ENCODE measurements at regions not wholly inside any gene's neighbourhood (a gene's known extent, or its start where the extent isn't known, plus 50 kb on each side); places are given as distances from the start of the nearest gene placed in this dataset.

DNA sequence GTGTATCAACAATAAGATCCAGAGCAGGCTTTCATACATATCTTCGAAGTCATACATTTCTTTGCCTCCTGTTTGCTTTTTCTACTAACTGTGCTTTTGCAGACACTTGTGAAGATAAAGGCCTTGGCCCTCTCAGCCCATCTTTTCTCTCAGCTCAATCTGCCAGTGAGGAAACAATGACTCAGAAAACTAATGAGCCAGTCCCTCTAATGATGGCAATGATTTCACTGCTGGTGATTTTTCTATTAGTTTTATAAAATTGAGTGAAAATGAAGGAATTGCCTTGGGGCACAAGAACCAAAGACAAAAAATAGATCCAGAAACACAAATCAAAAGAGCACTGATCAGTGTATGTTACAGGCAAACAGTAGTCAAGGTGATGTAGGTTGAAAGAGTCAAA lies 167.7 kb upstream of the PPP2R2B start:
- Histone ChIP-seq H2AFZ (ENCODE audit: low read depth, low read length) (no peak overlapping the region), H3K36me3 (ENCODE audit: insufficient read depth, low read length) (no peaks in the 10 kb centered on the region), H3K4me1 (ENCODE audit: insufficient read depth, low read length) (no peaks in the 10 kb centered on the region), H3K27me3 (ENCODE audit: insufficient read depth, low read length) (no peaks in the 10 kb centered on the region), H3K4me3 (ENCODE audit: low read length) (no peak overlapping the region), H3K9me3 (ENCODE audit: low read length) (no peaks in the 10 kb centered on the region)

DNA sequence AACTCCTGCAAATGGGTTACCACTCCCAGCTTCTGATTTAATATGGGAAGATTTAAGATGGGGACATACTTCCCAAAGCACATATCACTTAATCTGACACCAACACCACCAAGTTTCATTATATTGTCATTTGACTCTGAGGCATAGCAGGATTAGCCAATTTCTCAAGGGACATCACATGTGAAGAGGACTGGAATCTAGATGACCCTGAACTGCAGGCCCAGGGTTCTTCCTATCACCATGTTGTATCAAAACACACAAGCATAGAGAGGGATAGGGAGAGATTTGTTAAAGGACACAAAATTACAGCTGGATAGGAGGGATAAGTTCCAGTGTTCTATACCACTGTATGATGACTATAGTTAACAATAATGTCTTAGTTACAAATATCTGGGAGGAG lies 168.3 kb upstream of the PPP2R2B start:
- Histone ChIP-seq H3K4me1 (ENCODE audit: insufficient read depth, low read length) (no peaks in the 10 kb centered on the region), H3K27me3 (ENCODE audit: insufficient read depth, low read length) (no peaks in the 10 kb centered on the region), H3K9me3 (ENCODE audit: low read length) (no peaks in the 10 kb centered on the region), H2AFZ (ENCODE audit: low read depth, low read length) (no peak overlapping the region), H3K36me3 (ENCODE audit: insufficient read depth, low read length) (no peaks in the 10 kb centered on the region), H3K4me3 (ENCODE audit: low read length) (no peak overlapping the region)

DNA sequence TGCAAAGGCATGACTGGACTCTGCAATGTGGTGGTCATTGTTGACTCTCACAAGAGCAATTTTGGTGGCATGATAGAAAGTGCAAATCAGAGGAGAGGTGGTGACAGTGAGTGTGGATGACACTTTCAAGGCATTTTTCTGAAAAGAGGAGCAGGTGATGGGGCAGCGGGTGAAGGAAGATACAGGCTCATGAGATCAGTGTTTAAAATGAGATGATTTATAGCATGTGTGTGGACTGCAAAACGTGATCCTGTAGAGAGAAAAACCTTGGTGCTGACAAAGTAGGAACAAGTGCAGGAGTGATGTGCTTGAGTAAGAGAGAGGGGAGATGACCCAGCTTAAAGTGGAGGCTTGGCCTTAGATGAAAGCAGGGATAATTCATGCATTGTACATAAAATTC lies 171.2 kb upstream of the PPP2R2B start:
- Histone ChIP-seq H3K27me3 (ENCODE audit: insufficient read depth, low read length) (peaks cover under 1% of the 10 kb centered on the region), H3K9me3 (ENCODE audit: low read length) (no peaks in the 10 kb centered on the region), H3K4me3 (ENCODE audit: low read length) (no peak overlapping the region), H3K4me1 (ENCODE audit: insufficient read depth, low read length) (no peaks in the 10 kb centered on the region), H2AFZ (ENCODE audit: low read depth, low read length) (no peak overlapping the region), H3K36me3 (ENCODE audit: insufficient read depth, low read length) (no peaks in the 10 kb centered on the region)

DNA sequence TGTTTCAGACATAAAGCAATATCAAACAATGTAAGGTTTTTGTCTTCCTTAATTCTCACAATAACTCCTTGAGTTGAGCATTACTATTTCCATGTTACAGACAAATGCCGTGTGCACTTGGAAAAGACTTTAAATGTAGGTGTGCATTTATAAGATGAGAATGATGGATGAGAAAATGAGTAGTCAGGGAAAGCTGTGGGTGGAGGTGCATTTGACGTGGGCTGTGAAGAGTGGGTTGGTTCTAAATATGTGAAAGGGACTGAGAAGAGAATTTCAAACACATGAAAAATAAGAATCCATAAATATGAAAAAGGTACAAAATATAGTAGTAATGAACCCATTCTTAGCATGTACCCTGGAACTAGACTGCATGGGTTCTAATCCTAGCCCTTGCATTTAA lies 171.6 kb upstream of the PPP2R2B start:
- Histone ChIP-seq H2AFZ (ENCODE audit: low read depth, low read length) (no peak overlapping the region), H3K4me1 (ENCODE audit: insufficient read depth, low read length) (no peaks in the 10 kb centered on the region), H3K36me3 (ENCODE audit: insufficient read depth, low read length) (no peaks in the 10 kb centered on the region), H3K9me3 (ENCODE audit: low read length) (no peaks in the 10 kb centered on the region), H3K27me3 (ENCODE audit: insufficient read depth, low read length) (peaks cover 5% of the 10 kb centered on the region), H3K4me3 (ENCODE audit: low read length) (no peak overlapping the region)

DNA sequence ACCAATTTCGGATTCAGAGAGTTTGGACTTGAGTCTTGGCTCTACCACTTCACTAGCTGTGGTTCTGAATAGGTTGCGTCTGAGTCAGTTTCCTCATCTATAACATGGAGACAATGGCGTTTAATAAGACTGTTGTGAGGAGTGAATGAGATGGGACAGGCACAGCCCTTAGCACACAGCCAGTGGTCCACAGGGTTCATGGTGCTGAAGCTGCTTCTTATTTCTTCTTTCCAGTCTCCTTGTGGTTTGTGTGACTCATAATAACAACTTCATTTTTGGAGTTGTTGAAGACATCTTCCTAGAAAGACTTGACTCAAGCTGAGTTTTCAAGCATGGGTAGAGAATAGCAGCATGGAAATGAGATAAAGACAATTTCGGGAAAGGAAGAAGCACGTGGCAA lies 172.6 kb upstream of the PPP2R2B start:
- Histone ChIP-seq H3K9me3 (ENCODE audit: low read length) (no peaks in the 10 kb centered on the region), H3K27me3 (ENCODE audit: insufficient read depth, low read length) (peaks cover 8% of the 10 kb centered on the region), H3K4me3 (ENCODE audit: low read length) (no peak overlapping the region), H3K36me3 (ENCODE audit: insufficient read depth, low read length) (no peaks in the 10 kb centered on the region), H3K4me1 (ENCODE audit: insufficient read depth, low read length) (no peaks in the 10 kb centered on the region), H2AFZ (ENCODE audit: low read depth, low read length) (no peak overlapping the region)

DNA sequence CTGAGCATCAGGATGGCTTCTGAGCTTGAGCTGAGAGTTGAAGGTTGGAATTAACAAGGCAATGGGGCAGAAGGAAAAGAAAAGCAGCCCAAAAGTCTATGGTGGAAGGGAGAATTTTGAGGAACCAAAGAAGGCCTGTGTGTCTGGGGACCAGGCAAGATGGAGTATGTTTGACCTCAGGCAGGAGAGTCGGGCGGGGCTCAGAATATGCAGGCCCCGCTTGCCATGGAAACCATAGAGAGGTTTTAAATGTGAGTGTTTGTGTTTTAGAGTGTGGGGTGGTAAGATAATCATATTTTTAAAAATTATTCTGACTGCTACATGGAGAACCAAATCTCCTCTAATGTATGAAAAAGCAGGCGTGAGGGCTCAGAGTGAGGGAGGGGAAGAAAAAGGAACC lies 174.0 kb upstream of the PPP2R2B start:
- Histone ChIP-seq H3K27me3 (ENCODE audit: insufficient read depth, low read length) (peaks cover 8% of the 10 kb centered on the region), H3K4me3 (ENCODE audit: low read length) (no peak overlapping the region), H2AFZ (ENCODE audit: low read depth, low read length) (no peak overlapping the region), H3K4me1 (ENCODE audit: insufficient read depth, low read length) (no peaks in the 10 kb centered on the region), H3K9me3 (ENCODE audit: low read length) (no peaks in the 10 kb centered on the region), H3K36me3 (ENCODE audit: insufficient read depth, low read length) (no peaks in the 10 kb centered on the region)

DNA sequence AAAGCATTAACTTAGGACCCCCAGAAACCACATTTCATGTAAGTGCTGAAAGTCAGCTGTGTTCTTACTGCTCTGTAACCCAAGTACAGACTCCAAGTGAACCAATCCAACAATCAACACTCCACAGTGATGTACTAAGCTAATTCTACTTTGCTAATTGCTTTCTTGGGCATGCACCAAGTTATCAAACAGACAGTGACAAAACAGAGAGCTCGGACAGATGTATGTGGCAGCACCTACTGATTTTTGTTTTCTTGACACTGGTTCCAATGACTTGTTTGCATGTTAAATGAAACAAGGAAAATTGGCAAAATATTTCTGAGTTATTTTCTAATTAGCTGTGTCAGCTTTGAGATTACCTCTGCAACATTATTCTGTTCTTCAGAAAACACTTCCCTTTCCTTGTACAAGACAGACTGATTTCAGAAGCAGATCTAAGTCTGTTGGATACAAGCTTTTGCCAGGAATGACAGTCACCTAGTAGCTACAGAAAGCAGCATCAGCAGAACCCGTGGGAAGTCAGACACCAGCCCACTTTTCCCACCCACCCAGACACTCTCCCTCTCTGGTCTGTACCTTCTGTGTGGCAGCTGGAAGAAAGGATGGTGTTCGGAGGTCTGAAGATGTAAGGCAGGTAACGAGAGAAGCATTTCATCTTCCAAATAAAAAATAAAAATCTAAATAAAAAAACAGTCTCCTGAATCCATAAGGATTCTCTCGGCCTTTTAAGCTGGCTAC lies 176.7 kb upstream of the PPP2R2B start:
- no peak overlapping the region for H2AFZ ChIP-seq (ENCODE audit: low read depth, low read length)
- H3K4me1 ChIP-seq (ENCODE audit: insufficient read depth, low read length), result no peaks in the 10 kb centered on the region
- H3K4me3 ChIP-seq (ENCODE audit: low read length), result no peak overlapping the region
- H3K36me3 ChIP-seq (ENCODE audit: insufficient read depth, low read length), result no peaks in the 10 kb centered on the region
- H3K9me3 ChIP-seq (ENCODE audit: low read length), result no peaks in the 10 kb centered on the region
- peaks cover 8% of the 10 kb centered on the region for H3K27me3 ChIP-seq (ENCODE audit: insufficient read depth, low read length)

DNA sequence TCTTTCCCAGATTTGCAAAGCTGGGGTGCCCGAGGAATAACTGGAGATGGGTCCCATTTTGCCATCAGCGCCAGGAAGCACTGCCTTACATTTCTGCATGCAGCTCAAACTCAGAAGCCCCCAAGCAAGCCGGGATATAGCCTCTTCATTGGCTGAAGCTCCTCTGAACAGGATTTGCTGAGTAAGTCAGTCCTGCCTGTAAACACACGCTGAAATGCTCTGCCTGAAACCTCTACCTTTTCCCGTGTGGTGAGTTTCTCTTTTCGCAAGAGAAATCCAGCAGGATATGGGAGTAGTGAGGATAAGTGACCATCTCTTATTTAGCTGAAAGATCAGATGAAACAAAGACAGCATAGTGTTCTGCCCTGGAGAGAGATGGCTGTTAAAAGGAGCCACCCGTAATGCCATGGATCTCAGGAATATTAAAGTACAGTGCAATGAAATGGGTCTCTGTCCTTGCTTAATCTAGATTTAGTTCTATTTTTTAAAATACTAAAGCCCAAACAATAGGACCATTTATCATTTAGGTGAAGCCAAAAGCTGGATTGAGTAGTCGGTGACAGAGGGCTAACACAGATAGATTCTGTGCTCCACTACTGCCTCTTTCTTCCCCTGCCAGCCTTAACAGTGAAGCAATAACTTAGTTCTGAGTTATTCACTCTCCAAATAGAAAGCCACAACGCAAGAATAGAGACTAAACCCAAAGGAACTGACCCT lies 177.5 kb upstream of the PPP2R2B start:
- Histone ChIP-seq H3K4me3 (ENCODE audit: low read length) (no peak overlapping the region), H3K36me3 (ENCODE audit: insufficient read depth, low read length) (no peaks in the 10 kb centered on the region), H3K4me1 (ENCODE audit: insufficient read depth, low read length) (no peaks in the 10 kb centered on the region), H2AFZ (ENCODE audit: low read depth, low read length) (no peak overlapping the region), H3K9me3 (ENCODE audit: low read length) (no peaks in the 10 kb centered on the region), H3K27me3 (ENCODE audit: insufficient read depth, low read length) (peaks cover 8% of the 10 kb centered on the region)

DNA sequence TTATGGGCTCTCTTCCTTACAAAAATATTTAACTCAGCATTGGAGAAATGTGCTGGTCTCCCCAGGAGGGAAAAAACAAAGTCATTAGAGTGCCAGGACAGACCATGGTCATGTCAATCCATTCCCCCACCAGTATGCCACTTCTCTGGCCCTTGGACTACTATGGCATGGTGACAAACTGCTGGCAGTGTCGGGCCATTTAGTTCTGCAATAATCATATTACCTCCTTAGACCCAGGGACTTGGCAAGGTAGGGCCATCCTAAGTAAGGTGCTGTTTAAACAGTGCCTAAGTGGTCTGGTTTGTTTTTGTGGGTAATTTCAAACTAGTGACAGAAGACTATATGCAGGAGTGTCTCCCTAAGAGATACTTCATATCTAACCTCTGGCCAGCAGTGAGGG lies 177.8 kb upstream of the STK32A start:
- H3K4me1 ChIP-seq (ENCODE audit: insufficient read depth, low read length), result no peaks in the 10 kb centered on the region
- H3K36me3 ChIP-seq (ENCODE audit: insufficient read depth, low read length), result no peaks in the 10 kb centered on the region
- no peak overlapping the region for H2AFZ ChIP-seq (ENCODE audit: low read depth, low read length)
- no peak overlapping the region for H3K4me3 ChIP-seq (ENCODE audit: low read length)
- no peaks in the 10 kb centered on the region for H3K9me3 ChIP-seq (ENCODE audit: low read length)
- H3K27me3 ChIP-seq (ENCODE audit: insufficient read depth, low read length), result peaks cover 8% of the 10 kb centered on the region

DNA sequence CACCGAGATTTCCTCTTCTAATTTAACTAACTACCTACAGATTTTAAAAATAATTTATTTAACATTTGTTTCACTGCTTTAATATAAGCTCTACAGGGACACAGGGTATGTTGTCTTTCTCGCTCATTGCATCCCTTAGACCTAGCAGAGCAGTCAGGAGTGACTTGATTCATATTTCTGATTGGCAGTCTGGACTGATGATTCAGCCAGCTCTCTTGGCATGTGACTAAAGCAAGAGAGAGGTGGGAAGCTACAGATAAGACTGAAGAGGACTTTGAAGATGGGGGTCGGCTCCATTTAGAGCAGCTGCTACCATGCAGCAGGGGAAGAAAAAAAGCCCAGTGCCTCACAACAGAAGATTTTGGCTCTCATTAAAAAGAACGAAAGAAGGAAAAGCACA lies 173.4 kb upstream of the STK32A start:
- Histone ChIP-seq H3K9me3 (ENCODE audit: low read length) (no peaks in the 10 kb centered on the region), H3K4me3 (ENCODE audit: low read length) (no peak overlapping the region), H3K27me3 (ENCODE audit: insufficient read depth, low read length) (no peaks in the 10 kb centered on the region), H3K36me3 (ENCODE audit: insufficient read depth, low read length) (no peaks in the 10 kb centered on the region), H3K4me1 (ENCODE audit: insufficient read depth, low read length) (no peaks in the 10 kb centered on the region), H2AFZ (ENCODE audit: low read depth, low read length) (no peak overlapping the region)

DNA sequence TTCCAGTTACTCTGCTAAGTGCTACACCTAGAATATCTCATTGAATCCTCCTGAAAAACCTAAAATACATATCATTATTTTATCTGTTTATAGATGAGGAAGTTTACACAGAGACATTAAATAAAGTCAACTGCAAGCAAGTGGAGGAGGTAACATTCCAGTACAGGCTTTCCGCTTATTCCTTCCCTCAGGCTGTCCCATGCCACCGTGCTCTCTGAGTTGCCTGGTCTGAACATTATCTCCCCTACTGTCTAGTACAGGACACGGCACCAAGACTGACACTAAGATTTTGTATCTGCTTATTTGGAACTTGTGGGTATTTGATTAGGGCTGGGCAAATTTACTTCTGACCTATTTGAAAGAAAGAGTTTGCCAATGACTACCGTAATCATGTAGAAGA lies 172.4 kb upstream of the STK32A start:
- Histone ChIP-seq H3K9me3 (ENCODE audit: low read length) (no peaks in the 10 kb centered on the region), H3K27me3 (ENCODE audit: insufficient read depth, low read length) (no peaks in the 10 kb centered on the region), H2AFZ (ENCODE audit: low read depth, low read length) (no peak overlapping the region), H3K36me3 (ENCODE audit: insufficient read depth, low read length) (no peaks in the 10 kb centered on the region), H3K4me3 (ENCODE audit: low read length) (no peak overlapping the region), H3K4me1 (ENCODE audit: insufficient read depth, low read length) (no peaks in the 10 kb centered on the region)

DNA sequence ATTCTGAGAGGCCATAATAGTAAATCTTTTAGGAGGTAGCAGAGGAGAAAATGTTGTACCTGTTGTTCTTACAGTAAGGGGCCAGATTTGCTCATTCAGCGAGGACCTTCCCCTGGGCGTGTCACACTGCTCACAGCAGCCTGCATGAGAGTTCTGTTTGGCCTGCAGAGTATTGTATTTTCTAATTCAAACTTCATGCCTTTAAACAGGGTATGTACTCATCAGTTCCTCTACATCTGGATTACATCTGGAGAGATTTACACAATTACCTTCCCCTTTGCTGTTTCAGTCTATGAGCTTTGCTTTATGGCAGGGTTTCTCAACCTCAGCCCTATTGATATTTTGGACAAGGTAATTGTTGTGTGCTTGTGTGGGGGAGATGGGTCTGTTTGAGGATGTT lies 170.9 kb upstream of the STK32A start:
- Histone ChIP-seq H3K9me3 (ENCODE audit: low read length) (no peaks in the 10 kb centered on the region), H3K27me3 (ENCODE audit: insufficient read depth, low read length) (no peaks in the 10 kb centered on the region), H3K4me1 (ENCODE audit: insufficient read depth, low read length) (no peaks in the 10 kb centered on the region), H3K4me3 (ENCODE audit: low read length) (no peak overlapping the region), H2AFZ (ENCODE audit: low read depth, low read length) (no peak overlapping the region), H3K36me3 (ENCODE audit: insufficient read depth, low read length) (no peaks in the 10 kb centered on the region)

DNA sequence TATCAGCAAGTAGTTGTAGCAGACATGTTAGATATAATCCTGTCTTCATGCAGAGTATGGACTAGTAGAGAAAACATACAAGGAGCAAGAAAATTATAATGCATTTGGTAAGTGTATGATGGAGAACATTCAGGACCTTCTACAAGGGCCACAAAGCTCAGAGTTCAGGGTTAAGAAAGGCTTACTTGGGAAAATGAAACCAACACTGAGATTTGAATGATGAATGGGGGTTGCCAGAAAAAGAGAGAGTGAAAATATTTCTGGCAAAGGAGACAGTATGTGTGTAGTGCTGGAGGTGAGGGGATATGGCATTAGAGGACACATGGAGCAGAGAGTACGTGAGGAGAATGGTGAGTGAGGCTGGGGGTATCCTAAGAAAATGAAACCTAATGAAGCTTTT lies 169.8 kb upstream of the STK32A start:
- Histone ChIP-seq H3K36me3 (ENCODE audit: insufficient read depth, low read length) (no peaks in the 10 kb centered on the region), H2AFZ (ENCODE audit: low read depth, low read length) (no peak overlapping the region), H3K4me3 (ENCODE audit: low read length) (no peak overlapping the region), H3K27me3 (ENCODE audit: insufficient read depth, low read length) (no peaks in the 10 kb centered on the region), H3K4me1 (ENCODE audit: insufficient read depth, low read length) (no peaks in the 10 kb centered on the region), H3K9me3 (ENCODE audit: low read length) (no peaks in the 10 kb centered on the region)

DNA sequence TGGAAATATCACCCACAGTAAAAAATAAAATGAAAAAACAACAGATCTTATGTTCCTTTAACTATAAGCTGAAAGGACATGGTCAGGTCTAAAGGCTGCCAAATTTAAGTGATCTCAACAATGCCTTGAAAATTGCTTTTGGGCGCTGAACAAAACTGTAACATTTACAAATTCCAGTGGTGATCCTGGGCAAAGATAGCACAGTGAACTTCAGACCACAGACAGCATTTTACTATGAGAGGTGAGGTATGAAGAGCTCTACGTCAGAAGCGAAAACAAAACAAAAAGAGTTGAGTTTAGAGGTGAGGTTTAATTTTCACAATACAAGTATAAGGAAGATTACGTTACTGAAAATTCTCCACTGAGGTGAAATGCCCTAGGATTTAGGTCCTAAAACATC lies 165.8 kb upstream of the STK32A start:
- peaks cover 4% of the 10 kb centered on the region for H3K4me1 ChIP-seq (ENCODE audit: insufficient read depth, low read length)
- H3K27me3 ChIP-seq (ENCODE audit: insufficient read depth, low read length), result no peaks in the 10 kb centered on the region
- no peak overlapping the region for H2AFZ ChIP-seq (ENCODE audit: low read depth, low read length)
- H3K36me3 ChIP-seq (ENCODE audit: insufficient read depth, low read length), result no peaks in the 10 kb centered on the region
- H3K9me3 ChIP-seq (ENCODE audit: low read length), result no peaks in the 10 kb centered on the region
- no peak overlapping the region for H3K4me3 ChIP-seq (ENCODE audit: low read length)

Data from neuron (in vitro differentiated cells).